ENCODE measurements at regions not wholly inside any gene's neighbourhood (a gene's known extent, or its start where the extent isn't known, plus 50 kb on each side); places are given as distances from the start of the nearest gene placed in this dataset.

DNA sequence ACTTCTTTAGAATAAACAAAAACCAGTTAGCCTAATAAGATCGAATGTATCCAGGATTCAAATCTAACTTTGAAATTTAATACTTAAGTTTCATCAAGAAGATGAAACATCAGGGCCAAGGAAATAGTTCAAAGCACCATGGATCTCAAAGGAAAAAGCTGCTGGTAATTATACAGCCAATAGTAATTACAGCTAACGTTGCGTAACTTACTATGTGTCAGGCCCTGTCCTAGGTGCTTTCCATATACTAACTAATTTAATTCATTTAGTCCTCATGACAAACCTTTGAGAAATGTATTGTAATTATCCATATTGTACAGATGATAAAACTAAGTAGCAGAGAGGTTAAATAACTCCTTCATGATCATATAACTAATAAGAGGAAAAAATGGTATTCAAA lies 598.6 kb downstream of the NYAP2 start:
- FAIRE-seq (no peak), DNase-seq (ENCODE audit: extremely low spot score, insufficient read length, low read depth) (no peak)

DNA sequence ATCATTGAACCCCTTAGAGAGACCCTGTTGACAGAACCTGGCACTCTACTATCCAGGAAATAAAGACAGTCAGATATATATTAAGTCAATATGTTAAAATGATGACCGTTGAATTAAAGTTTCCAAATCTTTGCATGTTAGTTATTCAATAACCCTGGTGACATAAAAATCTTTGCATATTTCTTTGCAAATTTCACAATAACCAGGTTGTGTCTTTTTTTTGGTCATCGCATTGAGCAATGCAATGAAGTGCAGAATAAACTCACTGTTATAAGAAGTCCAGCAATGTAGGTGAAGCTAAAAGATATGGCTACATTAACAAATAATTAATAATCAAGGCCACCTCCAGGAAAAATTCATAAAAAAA lies 596.9 kb downstream of the NYAP2 start:
- FAIRE-seq, result no peak
- DNase-seq (ENCODE audit: extremely low spot score, insufficient read length, low read depth), result no peak

DNA sequence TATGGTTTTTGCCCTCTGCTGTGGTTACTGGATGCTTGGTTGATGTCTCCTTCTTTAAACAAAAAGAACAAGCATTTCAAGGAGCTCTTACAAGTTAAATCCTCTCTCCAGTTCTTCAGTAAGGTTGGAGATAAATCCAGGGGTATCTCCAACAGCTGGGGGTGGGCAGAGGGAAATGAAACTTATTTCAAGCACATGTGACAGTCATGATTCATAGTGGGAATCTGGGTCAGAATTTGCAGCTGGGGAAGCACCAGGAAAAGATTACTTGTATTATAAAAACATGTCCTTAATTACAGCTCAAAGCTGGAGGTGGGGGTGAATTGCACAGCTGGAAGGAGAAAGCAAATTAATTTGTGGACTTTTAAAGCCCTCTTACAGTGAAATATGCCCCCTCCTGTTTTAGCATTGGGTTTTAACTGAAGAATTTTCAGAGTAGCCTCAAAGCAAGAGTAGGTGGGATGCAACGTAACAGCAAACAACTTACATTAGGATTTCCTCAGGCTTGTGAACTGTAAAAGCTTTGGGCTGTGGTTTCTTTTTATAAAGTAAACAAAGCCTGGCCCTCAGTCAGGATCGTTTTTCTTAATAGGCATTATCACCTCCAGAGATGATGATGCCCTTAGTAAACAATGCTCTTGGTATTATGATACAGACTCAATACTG lies 596.4 kb downstream of the NYAP2 start:
- FAIRE-seq, result no peak
- DNase-seq (ENCODE audit: extremely low spot score, insufficient read length, low read depth), result no peak

DNA sequence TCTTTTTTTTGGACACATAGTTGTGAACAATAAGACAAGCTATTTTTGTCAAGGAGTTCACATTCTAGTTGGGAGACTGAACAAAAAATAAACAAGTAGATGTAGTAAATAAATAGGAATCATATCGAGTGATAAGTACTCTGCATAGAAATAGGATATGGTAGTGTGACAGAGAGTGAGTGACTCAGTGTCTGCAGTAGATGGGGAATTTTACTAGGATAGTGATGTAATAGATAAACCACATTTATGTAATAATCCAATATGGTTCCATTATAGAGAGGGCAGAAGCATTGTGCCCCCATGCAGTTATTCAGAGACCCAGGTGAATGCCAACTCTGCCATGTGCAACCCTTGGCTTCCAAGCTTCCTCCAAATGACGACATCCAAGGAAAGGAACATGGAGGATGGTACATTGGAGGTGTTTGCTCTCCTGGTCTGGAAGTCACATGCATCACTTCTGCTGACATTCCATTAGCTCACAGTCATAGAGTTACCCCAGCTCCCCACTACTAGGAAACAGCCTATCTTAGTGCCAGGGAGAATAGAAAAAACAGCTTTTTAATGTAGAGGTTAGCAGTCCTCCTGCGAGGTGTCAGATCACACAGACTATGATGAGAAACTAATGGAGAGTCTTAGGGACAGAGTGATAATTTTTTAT lies 595.4 kb downstream of the NYAP2 start:
- DNase-seq (ENCODE audit: extremely low spot score, insufficient read length, low read depth) (no peak), FAIRE-seq (no peak)

DNA sequence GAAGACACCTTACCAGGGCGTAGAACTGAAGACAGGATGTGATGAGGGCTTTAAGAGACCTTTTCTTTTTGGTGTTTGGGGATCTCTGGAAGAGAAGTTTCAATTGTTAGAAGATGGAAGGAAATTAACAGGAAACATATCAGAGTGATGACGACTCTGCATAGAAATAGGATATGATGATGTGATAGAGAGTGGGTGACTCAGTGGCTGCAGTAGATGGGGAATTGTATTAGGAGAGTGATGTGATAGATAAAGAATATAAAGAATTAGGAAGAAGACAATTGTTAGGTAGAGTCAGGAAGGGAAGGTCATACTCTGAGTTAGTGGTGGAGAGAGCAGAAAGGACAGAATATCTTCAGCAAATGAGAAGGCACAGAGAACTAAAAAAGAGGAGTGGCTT lies 593.9 kb downstream of the NYAP2 start:
- no peak for DNase-seq (ENCODE audit: extremely low spot score, insufficient read length, low read depth)
- FAIRE-seq, result no peak

DNA sequence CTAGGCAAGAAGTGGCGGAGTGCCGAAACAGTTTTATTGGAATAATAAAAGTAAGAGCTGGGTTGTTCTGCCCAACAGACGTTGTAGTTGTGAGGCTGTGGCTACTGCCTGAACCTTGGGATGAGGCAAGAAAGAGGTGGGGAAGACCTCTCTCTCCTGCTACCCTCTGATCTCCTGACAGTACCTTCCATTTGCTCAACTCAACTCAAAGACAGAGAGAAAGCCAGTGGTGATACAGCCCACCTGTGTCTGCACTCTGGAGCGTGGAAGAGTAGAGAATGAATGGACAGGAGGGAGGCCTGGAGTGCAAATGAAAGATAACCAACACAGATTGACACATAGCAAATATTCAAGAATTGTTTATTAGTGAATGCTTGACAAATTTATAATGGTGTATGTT lies 590.3 kb downstream of the NYAP2 start:
- FAIRE-seq (no peak), DNase-seq (ENCODE audit: extremely low spot score, insufficient read length, low read depth) (no peak)

DNA sequence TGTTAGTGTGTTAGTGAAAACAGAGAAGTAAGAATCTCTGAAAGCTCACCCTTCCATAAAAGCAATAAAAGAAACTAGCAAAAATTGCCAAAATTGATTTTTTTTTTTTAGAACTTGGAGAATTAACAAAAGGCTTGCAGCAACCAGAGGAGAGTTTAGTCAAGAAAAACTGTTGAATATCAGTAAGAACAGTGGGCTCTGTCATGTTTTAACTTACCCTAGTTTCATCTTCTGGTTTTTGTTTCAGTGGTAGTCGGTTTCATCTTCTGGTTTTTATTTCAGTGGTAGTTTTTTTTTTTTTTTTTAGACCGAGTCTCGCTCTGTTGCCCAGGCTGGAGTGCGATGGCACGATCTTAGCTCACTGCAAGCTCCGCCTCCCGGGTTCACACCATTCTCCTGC lies 580.9 kb downstream of the NYAP2 start:
- no peak for FAIRE-seq
- DNase-seq (ENCODE audit: extremely low spot score, insufficient read length, low read depth), result no peak

DNA sequence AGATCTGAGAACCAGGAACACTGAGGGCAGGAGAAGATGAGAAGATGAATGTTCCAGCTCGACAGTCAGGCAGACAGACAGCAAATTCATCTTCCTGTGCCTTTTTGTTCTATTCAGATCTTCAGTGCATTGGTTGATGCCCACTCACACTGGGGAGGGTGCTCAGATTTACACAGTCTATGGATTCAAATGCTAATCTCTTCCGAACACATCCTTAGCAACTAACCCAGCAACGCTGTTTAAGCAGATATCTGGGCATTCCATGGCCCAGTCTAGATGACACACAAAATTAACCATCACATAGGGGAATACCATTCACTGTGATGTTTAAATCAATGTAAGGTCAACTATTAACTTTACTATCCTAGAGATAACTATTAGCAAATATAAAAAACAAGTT lies 571.9 kb downstream of the NYAP2 start:
- FAIRE-seq, result no peak
- no peak for DNase-seq (ENCODE audit: extremely low spot score, insufficient read length, low read depth)

DNA sequence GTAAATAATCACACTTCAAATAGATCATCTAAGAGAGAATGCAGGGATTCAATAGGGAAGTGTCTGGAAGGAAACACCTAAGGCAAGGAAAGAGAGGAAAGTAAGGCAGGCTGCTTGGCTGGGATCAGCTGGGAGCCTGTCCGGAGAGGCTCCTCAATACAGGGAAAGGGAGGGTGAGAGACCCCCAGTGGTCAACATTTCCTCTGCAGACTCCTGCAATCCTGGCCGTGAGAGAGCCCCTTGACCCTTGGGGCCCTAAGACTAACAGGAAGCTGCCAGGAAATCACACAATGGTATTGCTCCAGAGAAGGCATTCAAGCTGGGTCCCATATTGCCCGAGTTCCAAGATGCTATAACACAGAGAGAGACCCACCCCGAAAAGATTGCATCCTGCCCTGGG lies 549.4 kb downstream of the NYAP2 start:
- no peak for FAIRE-seq

DNA sequence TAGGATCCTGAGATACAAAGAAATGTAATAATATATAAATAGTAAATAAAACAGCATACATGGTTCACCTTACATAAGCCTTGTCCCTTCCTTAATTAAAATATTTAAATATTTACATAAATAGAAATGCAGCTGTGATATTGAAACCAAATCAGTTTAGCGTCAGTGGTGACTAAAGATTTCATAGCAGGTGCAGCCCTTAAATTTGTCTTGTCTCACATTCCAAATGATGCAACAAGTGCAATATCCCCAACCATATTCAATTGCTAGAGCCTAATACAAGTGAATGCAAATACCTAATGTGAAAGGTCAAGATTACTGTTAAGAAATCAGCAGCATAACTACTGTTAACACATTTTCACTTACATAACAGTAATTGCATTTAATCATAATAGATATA lies 539.5 kb downstream of the NYAP2 start:
- DNase-seq (ENCODE audit: extremely low spot score, insufficient read length, low read depth) (no peak), FAIRE-seq (no peak)

More for the DNA sequence above, 549.4 kb downstream of the NYAP2 start:
- DNase-seq (ENCODE audit: extremely low spot score, insufficient read length, low read depth), result no peak

DNA sequence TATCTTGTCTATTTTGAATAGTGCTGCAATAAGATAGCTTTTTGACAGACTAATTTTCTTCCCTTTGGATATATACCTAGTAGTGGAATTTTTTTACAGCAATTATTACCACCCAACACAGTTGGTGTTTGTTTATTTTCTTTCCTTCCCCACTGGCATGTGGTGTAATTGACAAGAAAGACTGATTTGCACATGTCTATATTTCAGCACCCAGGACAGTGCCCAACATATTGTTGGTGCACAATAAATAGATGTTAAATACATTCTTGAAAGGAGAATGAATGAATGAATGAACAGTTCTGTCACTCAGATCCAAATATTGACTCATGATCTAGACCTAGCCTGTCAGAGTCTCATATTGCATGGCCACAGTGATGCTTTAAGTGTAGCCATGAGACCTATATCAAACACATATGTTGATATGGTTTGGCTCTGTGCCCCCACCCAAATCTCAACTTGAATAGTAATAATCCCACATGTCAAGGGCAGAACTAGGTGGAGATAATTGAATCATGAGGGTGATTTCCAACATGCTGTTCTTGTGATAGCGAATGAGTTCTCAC lies 538.2 kb downstream of the NYAP2 start:
- no peak for FAIRE-seq
- DNase-seq (ENCODE audit: extremely low spot score, insufficient read length, low read depth), result no peak

DNA sequence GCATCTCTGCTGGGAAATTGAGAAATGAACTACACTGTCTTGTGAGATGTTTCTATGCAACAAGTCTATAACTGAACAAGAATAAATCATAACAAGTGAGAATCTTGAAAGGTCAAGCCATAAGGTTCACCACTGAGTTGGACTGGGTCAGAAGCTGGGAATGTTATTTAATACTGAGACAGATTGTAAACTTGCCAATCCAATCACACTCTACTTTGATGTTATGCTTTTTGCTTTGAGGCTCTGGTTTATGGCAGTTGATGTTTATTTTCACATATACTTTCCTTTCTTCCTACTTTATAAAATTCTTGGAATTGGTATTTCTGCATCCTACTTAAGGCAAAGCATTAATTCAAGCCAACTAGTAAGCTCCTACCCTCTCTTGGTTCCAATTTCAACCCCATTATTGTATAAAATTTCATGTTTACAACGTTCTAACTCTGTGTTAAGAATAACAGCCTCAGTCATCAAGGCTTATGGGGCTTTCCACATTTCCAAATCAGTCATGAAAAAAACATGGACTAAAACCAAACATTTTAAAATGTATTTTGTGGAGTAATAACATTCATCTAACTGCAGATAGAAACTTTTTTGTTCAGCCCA lies 533.4 kb downstream of the NYAP2 start:
- FAIRE-seq, result no peak
- DNase-seq (ENCODE audit: extremely low spot score, insufficient read length, low read depth), result no peak

DNA sequence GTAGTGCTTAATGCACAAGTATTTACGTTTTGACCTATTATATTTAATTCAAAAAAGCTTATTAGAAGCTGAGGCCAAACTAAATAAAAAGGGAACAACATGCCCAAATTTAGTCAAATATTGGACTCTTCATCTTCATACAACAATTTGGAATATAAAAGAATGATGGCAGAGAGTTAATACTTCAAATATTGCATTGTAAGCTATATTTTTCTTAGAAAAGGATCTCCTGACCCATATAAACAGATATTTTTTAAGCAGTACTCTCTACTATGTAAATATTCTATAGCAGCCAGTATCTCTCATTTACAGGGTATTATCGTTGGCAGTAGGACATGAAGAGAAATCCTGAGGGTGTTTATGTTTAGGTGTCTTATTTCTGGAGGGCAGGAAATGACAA lies 531.2 kb downstream of the NYAP2 start:
- FAIRE-seq, result no peak

DNA sequence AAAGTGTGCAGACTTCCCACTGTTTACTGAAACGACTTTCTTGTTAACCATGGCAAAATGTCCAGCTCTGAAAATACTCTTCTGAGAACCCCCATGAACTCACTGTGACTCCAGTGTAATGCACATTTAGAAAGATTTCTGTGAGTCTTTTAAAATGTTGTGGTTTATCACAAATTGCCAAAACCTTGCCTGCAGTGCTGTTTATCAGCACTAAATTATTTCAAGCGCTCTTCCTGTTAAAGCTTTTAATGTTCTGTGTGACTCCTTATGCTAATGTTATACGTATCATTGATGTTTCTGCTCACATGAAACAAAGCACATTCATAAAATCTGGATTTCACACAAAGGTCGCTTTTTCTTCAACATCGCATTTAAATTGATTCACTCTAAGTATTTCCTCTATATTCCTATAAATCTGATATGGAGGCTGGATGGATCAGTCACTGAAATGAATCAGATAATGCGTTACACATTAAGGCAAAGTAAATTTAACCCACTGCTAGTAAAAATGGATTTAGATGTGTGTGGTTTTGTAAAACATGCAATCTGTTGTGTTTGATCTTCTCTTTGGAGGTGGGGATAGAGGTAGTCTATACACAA lies 521.2 kb downstream of the NYAP2 start:
- no peak for DNase-seq (ENCODE audit: extremely low spot score, insufficient read length, low read depth)
- FAIRE-seq, result no peak

More for the DNA sequence above, 531.2 kb downstream of the NYAP2 start:
- no peak for DNase-seq (ENCODE audit: extremely low spot score, insufficient read length, low read depth)

DNA sequence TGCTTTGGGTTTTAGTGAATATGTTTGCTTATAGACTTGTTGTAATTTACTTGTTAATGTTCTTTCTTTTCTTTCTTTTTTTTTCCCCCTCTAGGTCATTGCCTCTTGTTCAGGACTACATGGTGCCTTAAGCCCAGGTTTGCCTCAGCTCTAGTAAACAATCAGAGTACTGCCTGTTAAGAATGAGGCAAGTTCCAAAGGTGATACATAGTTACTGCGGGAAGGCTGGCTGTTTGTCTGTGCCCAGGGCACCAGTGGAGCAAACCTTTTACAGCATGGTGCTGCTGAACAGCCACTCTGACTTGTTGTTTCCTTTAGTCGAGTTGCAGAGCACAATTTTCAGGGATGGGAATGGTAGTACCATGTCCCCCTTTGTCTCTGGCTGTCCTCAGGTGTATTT lies 517.2 kb downstream of the NYAP2 start:
- FAIRE-seq (no peak), DNase-seq (ENCODE audit: extremely low spot score, insufficient read length, low read depth) (no peak)

DNA sequence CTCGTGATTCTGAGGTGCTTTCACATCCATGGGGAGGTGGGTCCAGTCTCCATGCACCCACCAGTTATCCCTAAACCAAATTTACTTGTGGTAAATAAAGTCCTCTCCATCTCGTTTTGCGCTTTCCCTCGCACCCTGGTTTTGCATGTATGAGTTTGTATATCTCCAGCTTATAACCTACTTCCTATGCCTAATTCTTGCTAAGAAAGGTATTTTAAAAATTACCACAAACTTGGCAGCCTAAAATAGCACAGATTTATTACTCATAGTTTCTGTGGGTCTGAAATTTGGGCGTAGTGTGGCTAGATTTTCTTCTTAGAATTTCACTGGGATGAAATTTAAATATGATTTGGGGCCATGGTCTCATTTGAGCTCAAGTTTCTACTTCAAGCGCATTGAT lies 511.5 kb downstream of the NYAP2 start:
- no peak for FAIRE-seq

DNA sequence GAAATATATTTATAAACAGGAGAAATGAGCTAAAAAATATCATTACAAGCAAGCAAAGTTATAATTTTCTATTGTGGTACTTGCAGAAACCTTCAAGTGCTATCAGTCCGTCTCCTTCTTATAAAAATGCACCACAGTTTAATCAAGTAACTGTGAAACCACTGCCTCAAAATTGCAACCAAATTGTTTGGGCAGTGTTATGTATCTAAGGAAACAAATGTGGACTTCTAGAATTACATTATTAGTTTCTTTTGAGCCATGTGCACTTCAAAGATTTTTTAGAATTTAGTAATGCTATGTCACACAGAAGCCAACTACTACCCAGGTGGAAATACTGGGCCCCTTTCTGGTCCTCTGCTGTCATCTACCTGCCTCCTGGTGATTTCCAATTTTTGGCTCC lies 495.6 kb downstream of the NYAP2 start:
- DNase-seq (ENCODE audit: extremely low spot score, insufficient read length, low read depth) (no peak), FAIRE-seq (no peak)

More for the DNA sequence above, 511.5 kb downstream of the NYAP2 start:
- DNase-seq (ENCODE audit: extremely low spot score, insufficient read length, low read depth), result no peak

DNA sequence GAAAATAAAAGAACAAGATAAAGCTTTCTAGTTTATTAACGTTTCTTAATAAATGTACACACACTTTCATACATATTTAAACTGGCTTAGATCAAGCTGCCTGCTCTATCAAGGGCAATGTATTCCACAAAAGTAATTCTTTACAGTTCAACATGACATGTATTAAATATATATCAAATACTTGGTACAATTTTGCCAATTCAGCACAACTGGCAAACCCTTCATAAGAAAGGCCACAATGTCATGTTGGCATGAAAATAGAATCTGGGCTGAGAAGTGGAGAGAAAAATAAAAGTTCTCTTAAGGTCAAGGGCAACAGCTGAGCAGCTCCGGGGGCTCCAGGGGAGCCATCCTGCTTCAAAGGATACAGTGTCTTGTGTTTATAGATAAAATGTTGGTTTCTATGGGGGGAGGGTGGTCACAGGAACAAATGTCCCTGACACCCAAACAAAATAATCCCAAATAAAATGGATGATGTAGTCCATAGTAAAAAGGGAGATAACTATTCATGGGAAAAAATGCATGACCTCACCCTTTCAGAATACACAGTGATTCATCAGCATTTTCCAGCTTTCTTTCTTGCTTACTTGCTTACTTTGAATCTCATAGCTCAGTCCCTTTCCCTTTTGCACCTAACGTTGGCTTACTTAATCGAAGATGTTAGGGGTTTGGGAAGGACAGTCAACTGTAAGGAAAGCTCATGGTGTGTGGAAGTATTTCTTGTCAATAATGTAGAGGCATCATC lies 494.9 kb downstream of the NYAP2 start:
- FAIRE-seq (no peak), DNase-seq (ENCODE audit: extremely low spot score, insufficient read length, low read depth) (no peak)

DNA sequence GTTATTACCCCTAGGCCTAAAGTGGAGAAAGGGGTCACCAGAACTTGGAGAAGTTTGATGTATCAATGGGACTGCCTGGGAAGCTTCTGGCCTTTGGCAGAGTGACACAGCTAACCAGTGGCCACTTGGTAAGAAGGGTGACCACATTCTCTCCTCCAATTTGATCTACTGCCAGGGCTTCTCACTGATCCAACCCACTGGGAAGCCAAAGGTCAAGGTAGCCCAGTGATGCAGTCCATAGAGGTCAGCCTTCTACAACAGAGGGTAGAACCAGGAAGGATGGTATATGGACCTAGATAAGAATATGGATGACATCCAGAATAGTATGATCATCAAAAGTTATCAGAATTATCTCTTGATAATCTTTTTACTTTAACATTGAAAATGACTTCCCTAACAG lies 493.6 kb downstream of the NYAP2 start:
- DNase-seq (ENCODE audit: extremely low spot score, insufficient read length, low read depth), result no peak
- FAIRE-seq, result no peak

DNA sequence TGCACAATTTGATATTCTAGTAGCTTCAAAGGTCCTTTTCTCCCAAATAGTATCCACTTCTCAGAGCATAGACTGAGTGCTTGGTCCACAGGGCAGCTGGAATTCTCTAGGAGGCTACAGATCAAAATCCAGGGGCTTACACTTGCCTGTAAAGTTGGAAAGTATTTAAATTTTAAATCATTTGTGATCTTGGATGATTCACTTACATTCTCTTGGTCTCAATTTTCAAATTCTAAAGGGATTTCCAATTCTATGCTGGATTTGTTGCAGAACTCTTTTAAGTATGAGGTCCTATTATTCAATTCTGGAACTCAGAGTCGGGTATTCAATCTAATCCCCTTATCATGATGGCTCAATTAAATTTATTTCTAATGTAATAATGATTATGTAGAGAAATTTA lies 492.3 kb downstream of the NYAP2 start:
- FAIRE-seq (no peak), DNase-seq (ENCODE audit: extremely low spot score, insufficient read length, low read depth) (no peak)
